HG02623 (cell line): ENCODE measurements at regions not wholly inside any gene's neighbourhood (a gene's known extent, or its start where the extent isn't known, plus 50 kb on each side); places are given as distances from the start of the nearest gene placed in this dataset.
"Not testable (repeated sequence)": the region's sequence is repeated elsewhere in the genome, so short reads cannot be mapped to it uniquely, and the experiment has no call there.

ENCODE experiments used
- ATAC-seq: cut with Tn5 transposase; IDR thresholded peaks from one replicate; pipeline ENCODE4 v1.9.1; 2021; ENCODE audit warnings: moderate library complexity; ENCODE audit not compliant: unreplicated experiment

DNA sequence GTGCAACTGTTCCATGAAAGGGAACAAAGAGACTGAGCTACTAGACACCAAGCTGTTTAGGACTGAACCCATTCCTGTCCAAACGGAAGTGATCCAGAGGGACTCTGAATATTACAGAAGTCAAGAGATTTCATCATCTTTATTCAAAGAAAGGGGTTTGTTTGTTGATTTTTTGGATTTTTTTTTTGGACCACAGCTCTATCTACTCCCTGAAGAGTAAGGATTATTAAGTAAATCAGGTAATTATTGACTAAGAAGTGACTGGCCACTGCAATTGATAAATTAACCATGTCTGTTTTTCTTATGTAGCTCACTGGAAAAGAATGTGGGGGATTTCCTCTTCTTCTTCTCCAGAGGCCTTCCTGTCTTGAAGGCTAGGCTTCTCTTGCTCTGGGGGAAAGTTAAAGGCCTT lies 146.6 kb upstream of the TPM1 start:
- ATAC-seq, result no peak

DNA sequence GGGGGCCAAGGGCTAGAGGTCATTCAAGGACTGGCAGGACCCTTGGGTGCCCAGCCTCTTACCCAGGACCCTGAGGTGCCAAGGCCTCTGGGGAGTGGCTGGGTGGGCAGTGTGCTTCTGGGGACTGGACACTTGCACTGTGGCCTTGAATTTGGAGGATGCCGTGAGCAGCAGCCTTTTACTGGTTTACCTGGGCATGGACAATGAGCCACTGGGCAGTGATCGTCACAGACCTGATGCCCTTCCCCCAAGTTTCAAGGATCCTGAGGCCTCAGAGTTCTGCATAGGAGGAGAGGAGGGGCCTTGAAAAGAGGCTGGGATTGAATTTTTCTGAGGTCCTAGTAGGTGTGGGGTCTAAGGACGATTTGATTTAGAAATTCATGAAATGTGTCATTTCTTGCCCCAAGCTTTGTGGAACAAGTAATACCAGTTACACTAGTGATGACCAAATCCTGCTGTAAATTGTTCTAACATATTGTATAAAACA lies 146.1 kb upstream of the TPM1 start:
- no peak for ATAC-seq

DNA sequence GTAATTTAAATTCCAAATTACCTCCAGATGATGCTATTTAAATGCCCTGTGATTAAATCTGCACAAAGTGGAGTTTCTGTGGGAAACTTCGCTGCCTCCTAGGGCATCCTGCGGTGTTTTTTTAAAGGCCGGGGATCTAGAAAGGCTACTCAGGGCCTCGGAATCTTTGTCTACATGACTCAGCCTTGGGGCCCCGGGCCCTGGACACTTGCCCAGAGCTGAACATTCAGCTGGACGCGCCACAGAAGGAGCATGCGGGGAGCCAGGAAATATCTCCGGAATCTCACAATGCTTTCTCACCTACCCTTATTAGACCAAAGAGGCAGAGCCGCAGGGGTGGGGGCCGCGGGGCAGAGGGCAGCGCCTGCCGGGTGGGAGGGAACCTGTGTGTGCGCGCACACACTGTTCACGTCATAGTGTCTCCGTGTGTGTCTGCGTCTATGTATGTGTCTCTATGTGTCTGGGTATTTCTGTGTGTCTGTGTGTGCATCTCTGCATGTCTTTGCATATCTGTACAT lies 145.5 kb upstream of the TPM1 start:
- no peak for ATAC-seq

GRCh38 chr15:62897634-62898033 lies 144.9 kb upstream of the TPM1 start:
- no peak for ATAC-seq

DNA sequence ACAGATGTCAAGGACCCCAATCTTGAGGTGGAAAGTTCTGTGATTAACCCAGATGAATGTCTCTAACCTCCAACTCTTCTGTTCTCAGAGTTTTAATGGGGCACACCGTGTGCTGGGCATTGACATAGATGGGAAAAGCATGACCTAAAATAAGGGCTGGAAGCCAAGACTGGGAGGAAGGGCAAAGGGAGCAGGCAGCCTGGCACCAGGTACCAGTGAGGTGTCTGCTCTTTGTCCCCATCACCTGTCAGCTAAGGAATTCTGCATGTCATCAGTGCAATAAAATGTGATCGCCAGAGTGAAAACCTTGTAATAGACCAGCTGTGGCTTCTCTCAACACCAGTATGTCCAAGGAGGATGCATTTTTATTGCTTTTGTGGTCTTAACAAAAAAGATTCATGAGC lies 143.5 kb upstream of the TPM1 start:
- no peak for ATAC-seq

- ATAC-seq, result no peak
These were observed 142.3 kb upstream of the TPM1 start for GRCh38 chr15:62900071-62900802.

GRCh38 chr15:62901087-62901486 lies 141.5 kb upstream of the TPM1 start:
- no peak for ATAC-seq

GRCh38 chr15:62901909-62902546 lies 140.5 kb upstream of the TPM1 start:
- ATAC-seq, result no peak

DNA sequence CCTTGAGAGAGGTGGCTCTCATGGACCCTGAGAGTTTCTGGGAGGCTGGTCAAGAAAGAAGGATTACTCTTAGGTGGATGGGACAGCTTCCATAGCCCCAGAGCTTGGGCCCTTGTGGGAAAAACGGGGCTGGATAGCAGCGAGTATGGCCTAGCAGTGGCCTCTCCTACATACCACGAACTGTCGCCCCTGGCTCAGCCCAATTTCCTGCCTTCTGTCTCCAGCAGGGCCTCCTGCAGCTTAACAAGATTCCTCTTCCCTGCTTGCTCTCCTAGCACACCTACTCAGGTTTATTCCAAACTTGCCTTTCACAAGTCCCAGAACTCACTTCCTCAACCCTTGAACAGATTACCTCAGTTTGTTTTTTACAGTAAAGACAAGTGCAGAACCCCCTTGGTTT lies 139.7 kb upstream of the TPM1 start:
- ATAC-seq, result no peak

DNA sequence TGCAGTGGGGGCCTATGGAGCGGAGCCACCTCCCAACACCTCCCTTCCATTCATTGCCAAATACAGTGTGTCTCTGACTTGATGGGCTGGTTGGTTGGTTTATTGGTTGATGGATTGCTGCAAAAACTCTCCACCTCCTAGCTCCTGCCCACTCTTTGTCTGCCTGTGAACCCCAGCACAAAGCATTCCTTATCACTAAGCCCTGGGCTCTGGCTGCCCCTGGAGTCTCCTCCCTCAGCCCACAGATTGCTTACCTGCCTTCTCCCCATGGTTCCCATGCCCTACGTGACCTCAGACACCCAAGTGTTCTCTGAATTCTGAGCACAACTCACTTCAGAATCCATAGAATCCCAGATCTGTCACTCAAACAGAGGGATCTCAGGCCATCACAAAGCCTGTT lies 139.1 kb upstream of the TPM1 start:
- ATAC-seq, result no peak

GRCh38 chr15:62904041-62904910 lies 138.3 kb upstream of the TPM1 start:
- no peak for ATAC-seq

DNA sequence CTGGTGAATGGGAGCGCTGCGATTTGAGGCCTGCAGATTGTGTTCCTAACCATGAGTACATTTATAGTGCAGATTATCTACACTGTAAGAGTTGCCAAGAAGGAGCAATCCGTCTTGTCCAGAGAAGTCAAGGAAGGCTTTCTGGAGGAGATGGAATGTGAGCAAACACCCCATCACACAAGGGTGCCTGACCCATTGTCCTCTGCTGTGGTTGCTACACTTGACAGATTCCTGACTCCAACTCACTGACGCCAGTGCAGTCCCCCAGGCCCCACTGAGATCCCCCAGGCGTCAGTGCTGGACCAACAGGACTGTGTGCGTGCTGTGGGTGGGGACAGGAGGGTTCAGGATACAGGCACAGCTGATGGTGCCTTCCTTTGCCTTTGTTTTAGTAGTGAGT lies 135.9 kb upstream of the TPM1 start:
- no peak for ATAC-seq

DNA sequence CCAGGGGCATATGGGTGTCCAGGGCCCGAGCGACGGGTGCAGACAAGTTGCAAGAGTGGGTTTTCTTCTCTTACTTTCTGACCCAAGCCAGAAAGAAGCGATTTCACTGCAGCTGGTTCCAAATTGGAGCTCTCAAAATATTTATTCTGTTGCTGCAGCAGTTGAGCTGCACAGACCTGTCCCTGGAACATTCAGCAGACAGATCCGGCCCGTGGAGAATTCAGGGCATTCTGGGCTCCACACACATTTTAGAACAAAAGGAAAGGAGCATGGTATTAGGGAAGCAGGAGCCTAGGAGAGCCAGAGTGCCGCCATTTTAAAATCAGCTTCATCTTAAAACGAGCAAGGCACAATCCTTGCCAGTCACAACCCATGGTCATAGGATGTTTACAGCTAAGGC lies 135.3 kb upstream of the TPM1 start:
- no peak for ATAC-seq

GRCh38 chr15:62908341-62908740 lies 134.2 kb upstream of the TPM1 start:
- ATAC-seq, result not testable (repeated sequence)

DNA sequence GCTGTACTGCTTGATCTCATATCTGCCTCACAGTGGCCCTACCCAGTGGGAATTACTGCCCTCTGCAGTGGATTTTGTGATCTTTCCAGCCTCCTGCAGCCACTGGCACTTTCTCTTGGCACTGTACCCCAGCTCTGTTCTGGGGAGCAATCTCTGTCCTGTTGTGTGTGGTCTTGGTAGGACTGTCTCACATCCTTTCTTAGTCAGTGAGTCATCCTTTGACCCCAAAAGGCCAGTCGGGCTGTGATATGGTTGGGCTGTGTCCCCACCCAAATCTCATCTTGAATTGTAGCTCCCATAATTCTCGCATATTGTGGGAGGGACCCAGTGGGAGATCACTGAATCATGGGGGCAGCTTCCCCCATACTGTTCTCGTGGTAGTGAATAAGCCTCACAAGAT lies 133.3 kb upstream of the TPM1 start:
- ATAC-seq, result no peak

DNA sequence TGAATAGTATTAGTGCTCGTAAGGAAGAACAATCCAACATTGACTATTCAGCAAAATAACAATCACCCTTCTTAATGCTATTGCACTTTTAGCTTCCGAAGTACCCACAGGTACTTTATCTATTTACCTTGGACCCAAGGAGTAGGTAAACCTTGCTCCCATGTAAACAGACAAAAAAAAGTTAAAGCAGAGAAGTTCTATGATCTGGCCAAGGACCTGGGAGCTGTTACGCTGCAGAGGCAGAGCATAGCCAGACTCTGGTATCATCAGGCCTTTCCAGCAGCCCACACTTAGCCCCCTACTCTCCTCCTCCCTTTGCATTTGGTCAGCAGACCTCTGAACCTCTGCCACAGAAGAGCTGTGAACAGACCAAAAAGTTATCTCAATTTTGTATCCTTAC lies 130.3 kb upstream of the TPM1 start:
- ATAC-seq, result no peak

DNA sequence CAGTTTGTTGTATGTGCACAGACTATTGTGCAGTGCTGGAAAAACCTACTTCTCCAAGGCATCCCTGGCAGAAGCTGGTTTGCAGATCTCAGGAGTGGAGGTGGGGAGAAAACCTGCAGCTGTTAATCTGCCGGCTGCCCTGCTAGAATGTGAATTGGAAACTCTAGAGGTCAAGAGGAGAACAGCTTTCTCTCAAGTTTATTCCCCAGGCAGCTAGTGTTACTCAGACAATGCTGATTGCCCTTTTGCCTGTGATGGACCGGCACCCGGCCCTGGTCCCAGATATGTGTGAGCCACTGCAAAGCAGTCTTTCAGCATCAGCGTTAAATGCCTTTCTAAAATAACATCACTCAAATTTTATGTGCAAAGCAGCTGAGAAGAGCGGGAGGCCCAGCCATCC lies 129.7 kb upstream of the TPM1 start:
- ATAC-seq, result no peak

- no peak for ATAC-seq
These were observed 129.3 kb upstream of the TPM1 start for GRCh38 chr15:62913246-62913645.

DNA sequence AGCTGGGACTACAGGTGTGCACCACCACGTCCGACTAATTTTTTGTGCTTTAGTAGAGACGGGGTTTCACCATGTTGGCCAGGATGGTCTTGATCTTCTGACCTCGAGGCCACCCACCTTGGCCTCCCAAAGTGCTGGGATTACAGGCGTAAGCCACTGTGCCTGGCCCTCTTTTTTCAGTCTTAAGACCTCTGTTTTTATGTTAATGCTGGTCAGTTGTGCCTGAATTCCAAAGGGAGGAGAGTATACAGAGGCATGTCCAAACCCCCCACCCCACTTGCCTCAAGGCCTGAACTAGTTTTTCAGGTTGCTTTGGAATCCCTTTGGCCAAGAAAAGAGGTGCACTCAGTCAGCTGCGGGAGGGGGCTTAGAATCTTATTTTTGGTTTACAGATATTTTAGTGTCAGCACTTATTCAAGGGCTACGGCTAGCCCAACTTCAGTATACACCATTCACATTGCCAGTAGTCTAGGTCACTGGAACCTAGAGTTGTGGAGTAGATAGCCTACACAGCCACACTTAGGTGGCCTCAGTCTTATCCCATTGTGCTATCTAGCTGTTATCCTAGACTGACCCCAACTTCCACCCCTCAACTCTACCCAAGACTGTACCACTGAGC lies 128.0 kb upstream of the TPM1 start:
- ATAC-seq, result no peak

DNA sequence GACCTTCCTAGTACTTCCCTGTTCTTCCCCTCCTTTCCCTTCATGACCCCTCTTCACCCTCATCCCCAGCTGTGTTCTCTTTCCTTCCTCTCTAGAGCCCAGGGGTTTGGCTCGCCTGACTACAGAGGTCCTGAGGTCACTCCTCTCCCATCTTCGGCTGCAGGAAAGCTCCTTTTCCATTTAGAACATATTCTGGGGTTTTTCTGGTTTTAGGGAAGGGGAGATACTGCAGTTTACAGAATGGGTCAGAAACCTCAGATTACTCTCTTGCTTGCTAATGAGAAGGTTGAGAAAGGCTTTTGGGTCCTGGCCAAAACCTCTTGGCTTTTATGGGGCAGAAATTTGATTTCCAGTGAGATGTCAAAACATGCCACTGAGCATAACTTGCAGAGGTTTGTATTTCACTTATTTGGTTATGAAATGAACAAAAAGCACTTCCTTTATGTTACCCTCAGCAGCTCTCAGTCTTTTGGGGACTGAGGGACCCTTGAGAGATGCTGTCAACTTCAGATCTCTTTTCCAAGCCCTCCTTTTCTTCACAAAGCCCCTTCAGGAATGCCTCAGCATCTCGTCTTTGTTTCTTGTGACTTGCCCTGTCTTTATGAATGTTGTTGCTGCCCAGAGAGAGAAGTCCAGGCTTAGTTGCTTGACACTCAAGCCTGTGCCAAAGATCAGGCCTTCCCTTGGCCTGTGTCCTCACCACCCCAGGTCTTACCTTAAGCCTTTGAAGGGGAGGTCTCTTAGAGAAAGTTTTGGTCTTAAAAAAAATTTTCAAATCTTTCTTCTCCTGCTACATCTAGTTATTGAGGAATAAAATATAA lies 121.7 kb upstream of the TPM1 start:
- no peak for ATAC-seq
